PFSK-1 (cell line): ENCODE measurements at regions not wholly inside any gene's neighbourhood (a gene's known extent, or its start where the extent isn't known, plus 50 kb on each side); places are given as distances from the start of the nearest gene placed in this dataset.

Experiments used
- POLR2AphosphoS5 ChIP-seq: IDR thresholded peaks from 2 replicates; pipeline ENCODE4 v1.6.1; 2012; ENCODE audit warnings: low read depth, mild to moderate bottlenecking, control low read depth, low read length, moderate library complexity
- SIN3A ChIP-seq: IDR thresholded peaks from 2 replicates; pipeline ENCODE4 v1.6.1; 2012; ENCODE audit warnings: mild to moderate bottlenecking, low read length, moderate library complexity, borderline replicate concordance; ENCODE audit not compliant: insufficient read depth
- TF ChIP-seq, protein P1 (sequence below), 2 experiments: IDR thresholded peaks; 2 replicates each; pipeline versions ENCODE4 v1.6.1 to v1.8.0; 2011 to 2012; ENCODE audit warnings: low read depth in 2 of 2, low read length in 2 of 2, control low read depth in 1 of 2, inconsistent platforms in 1 of 2, mild to moderate bottlenecking in 1 of 2, moderate library complexity in 1 of 2; ENCODE audit not compliant: insufficient read depth in 1 of 2

DNA sequence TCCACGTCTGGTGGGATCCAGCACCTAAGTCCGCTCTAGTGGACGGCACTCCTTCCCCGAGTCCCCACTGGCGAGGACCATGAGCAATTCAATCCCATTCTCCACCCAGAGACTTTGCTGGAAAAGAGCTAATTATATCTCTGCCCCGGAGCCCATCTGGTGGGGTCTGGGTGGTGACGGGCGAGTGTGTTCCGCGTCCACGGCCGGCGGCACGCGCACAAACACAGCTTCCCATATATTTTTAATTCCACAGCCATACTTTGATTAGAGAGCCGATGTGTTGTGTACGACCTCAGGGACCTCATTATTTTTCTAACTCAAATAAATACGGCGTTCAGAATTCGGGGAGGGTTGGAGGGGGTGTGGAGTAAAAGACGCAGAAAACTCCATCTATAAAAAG, 64.1 kb upstream of the ADGRE5 start:
- TF ChIP-seq, protein P1, sequence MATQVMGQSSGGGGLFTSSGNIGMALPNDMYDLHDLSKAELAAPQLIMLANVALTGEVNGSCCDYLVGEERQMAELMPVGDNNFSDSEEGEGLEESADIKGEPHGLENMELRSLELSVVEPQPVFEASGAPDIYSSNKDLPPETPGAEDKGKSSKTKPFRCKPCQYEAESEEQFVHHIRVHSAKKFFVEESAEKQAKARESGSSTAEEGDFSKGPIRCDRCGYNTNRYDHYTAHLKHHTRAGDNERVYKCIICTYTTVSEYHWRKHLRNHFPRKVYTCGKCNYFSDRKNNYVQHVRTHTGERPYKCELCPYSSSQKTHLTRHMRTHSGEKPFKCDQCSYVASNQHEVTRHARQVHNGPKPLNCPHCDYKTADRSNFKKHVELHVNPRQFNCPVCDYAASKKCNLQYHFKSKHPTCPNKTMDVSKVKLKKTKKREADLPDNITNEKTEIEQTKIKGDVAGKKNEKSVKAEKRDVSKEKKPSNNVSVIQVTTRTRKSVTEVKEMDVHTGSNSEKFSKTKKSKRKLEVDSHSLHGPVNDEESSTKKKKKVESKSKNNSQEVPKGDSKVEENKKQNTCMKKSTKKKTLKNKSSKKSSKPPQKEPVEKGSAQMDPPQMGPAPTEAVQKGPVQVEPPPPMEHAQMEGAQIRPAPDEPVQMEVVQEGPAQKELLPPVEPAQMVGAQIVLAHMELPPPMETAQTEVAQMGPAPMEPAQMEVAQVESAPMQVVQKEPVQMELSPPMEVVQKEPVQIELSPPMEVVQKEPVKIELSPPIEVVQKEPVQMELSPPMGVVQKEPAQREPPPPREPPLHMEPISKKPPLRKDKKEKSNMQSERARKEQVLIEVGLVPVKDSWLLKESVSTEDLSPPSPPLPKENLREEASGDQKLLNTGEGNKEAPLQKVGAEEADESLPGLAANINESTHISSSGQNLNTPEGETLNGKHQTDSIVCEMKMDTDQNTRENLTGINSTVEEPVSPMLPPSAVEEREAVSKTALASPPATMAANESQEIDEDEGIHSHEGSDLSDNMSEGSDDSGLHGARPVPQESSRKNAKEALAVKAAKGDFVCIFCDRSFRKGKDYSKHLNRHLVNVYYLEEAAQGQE (IDR thresholded peaks at IDR 0.05; ENCODE audit: insufficient read depth in 1 of 2, low read depth in 2 of 2, low read length in 2 of 2), result no peak
- no peak for TF ChIP-seq SIN3A
- no peak for TF ChIP-seq POLR2AphosphoS5
